Transverse colon (tissue), 4 donors: ENCODE measurements at regions not wholly inside any gene's neighbourhood (a gene's known extent, or its start where the extent isn't known, plus 50 kb on each side); places are given as distances from the start of the nearest gene placed in this dataset.

ENCODE experiments used
- DNase-seq: peaks from one replicate; pipeline ENCODE4 v3.0.0-alpha.2; 2019
- H3K27ac ChIP-seq, 4 donors: fragments of 200-600 bp; sonication (generic); 2 replicates each; pipeline ENCODE4 v1.5.1; 2016 to 2018; ENCODE audit warnings: inconsistent platforms in 4 of 4
- H3K27me3 ChIP-seq: fragments of 200-600 bp; sonication (generic); 2 replicates; pipeline ENCODE4 v1.5.1; 2017; ENCODE audit warnings: inconsistent platforms
- H3K36me3 ChIP-seq, 4 donors: fragments of 200-600 bp; sonication (generic); 2 replicates each; pipeline ENCODE4 v1.5.1; 2017 to 2019; ENCODE audit warnings: inconsistent platforms in 4 of 4
- H3K4me1 ChIP-seq, 4 donors: fragments of 200-600 bp; sonication (generic); 2 replicates each; pipeline ENCODE4 v1.5.1; 2017 to 2020; ENCODE audit warnings: inconsistent platforms in 4 of 4
- H3K4me3 ChIP-seq, 4 donors: fragments of 200-600 bp; sonication (generic); 1 replicate in 1 of 4; 2 replicates in 3 of 4; pipeline versions ENCODE4 v1.5.1 to v1.6.1; 2017 to 2019; ENCODE audit warnings: inconsistent platforms in 4 of 4
- H3K9me3 ChIP-seq, 2 donors: fragments of 200-600 bp; sonication (generic); 2 replicates each; pipeline ENCODE4 v1.5.1; 2017 to 2019; ENCODE audit warnings: inconsistent platforms in 2 of 2
- CTCF ChIP-seq, 5 experiments: fragments of 200-600 bp in 3 of 5; fragments of 450-650 bp in 2 of 5; sonication (generic) in 3 of 5; IDR thresholded peaks; 1 replicate in 2 of 5; 2 replicates in 3 of 5; pipeline ENCODE4 v1.5.1; 2016 to 2017; ENCODE audit warnings: antibody characterized with exemption in 5 of 5, inconsistent platforms in 3 of 5, mild to moderate bottlenecking in 2 of 5, moderate library complexity in 1 of 5
- EP300 ChIP-seq: sonication (generic); formaldehyde crosslinking; IDR thresholded peaks from one replicate; pipeline ENCODE4 v1.6.1; 2017; ENCODE audit warnings: antibody characterized with exemption, low read depth
- POLR2A ChIP-seq: fragments of 450-650 bp; IDR thresholded peaks from one replicate; pipeline ENCODE4 v1.6.1; 2016; ENCODE audit warnings: antibody characterized with exemption, mild to moderate bottlenecking, moderate library complexity
- POLR2AphosphoS5 ChIP-seq, 3 donors: sonication (generic); formaldehyde crosslinking; IDR thresholded peaks; one replicate each; pipeline ENCODE4 v1.6.1; 2016; ENCODE audit warnings: antibody characterized with exemption in 3 of 3
- WGBS, 2 donors: methylation state at CpG; one replicate each; pipeline ENCODE4 v1.1.5; 2018; ENCODE audit warnings: low coverage in 1 of 2; 5-methylcytosine and 5-hydroxymethylcytosine counted together
- in situ Hi-C, 4 donors: fragments of 200-750 bp; cut with MboI; loops; one replicate each; pipeline versions ENCODE4 v1.15.0 to v1.15.1; 2017; ENCODE audit warnings: low sequenced_read_pairs in 3 of 4, low pct_ligation_motif_present in 1 of 4, low pct_unique_long_range_greater_than_20kb in 1 of 4
- intact Hi-C: fragments of 100-400 bp; cut with DNase I; formaldehyde crosslinking; loops from one replicate; pipeline ENCODE4 v1.15.1; 2023; ENCODE audit warnings: low total_unique reads

GRCh38 chr16:50425648-50426047, 56.9 kb upstream of the BRD7 start:
- Histone ChIP-seq H3K27ac (no peak overlapping the region), H3K4me3 (no peak overlapping the region), H3K9me3 (no peaks in the 10 kb centered on the region), H3K27me3 (no peaks in the 10 kb centered on the region), H3K4me1 (no peaks in the 10 kb centered on the region), H3K36me3 (no peaks in the 10 kb centered on the region)
- DNase-seq = no peak
- in situ Hi-C loops = no loop called here
- intact Hi-C loops = no loop called here
- WGBS, 2 donors = 53% methylated on average over 8 of the region's 8 CpGs; no CpG with 5 or more reads in 1 of the 2 donors
- TF ChIP-seq POLR2AphosphoS5 (IDR thresholded peaks at IDR 0.05) = no peak
- no peak for TF ChIP-seq CTCF (IDR thresholded peaks at IDR 0.05)
- TF ChIP-seq POLR2A = no peak
- no peak for TF ChIP-seq EP300

GRCh38 chr16:50425044-50425443, 56.3 kb upstream of the BRD7 start:
- in situ Hi-C loops = no loop called here
- WGBS, 2 donors = 68 to 89% methylated on average over 2 to 3 of the region's 3 CpGs

GRCh38 chr16:50422926-50423325, 54.1 kb upstream of the BRD7 start:
- Histone ChIP-seq H3K4me3 (no peak overlapping the region), H3K27ac (no peak overlapping the region), H3K9me3 (peaks cover 11 to 21% of the 10 kb centered on the region in 2 donors), H3K36me3 (no peaks in the 10 kb centered on the region), H3K4me1 (no peaks in the 10 kb centered on the region), H3K27me3 (no peaks in the 10 kb centered on the region)
- no peak for TF ChIP-seq CTCF (IDR thresholded peaks at IDR 0.05)
- TF ChIP-seq POLR2A = no peak
- no peak for TF ChIP-seq EP300
- no peak for TF ChIP-seq POLR2AphosphoS5 (IDR thresholded peaks at IDR 0.05)
- 88% methylated on average over 1 of the region's 1 CpG; no CpG with 5 or more reads in 1 of the 2 donors for WGBS, 2 donors
- intact Hi-C loops (loop anchor here (5.0 kb wide), 1 partner anchor 729 kb away; the partner anchor contains the start of gene SALL1), in situ Hi-C loops (no loop called here)
- no peak for DNase-seq

More at GRCh38 chr16:50425044-50425443, 56.3 kb upstream of the BRD7 start:
- Histone ChIP-seq H3K4me1 (no peaks in the 10 kb centered on the region), H3K27me3 (no peaks in the 10 kb centered on the region), H3K4me3 (no peak overlapping the region), H3K27ac (no peak overlapping the region), H3K36me3 (no peaks in the 10 kb centered on the region), H3K9me3 (peaks cover under 1 to 3% of the 10 kb centered on the region in 2 donors)
- TF ChIP-seq EP300 (no peak), POLR2AphosphoS5 (IDR thresholded peaks at IDR 0.05) (no peak), CTCF (IDR thresholded peaks at IDR 0.05) (no peak), POLR2A (no peak)
- DNase-seq = no peak
- intact Hi-C loops = no loop called here

GRCh38 chr16:50419116-50419515, 50.3 kb upstream of the BRD7 start:
- in situ Hi-C loops = no loop called here
- Histone ChIP-seq H3K9me3 (peaks cover 19 to 35% of the 10 kb centered on the region in 2 donors), H3K4me3 (no peak overlapping the region), H3K27ac (no peak overlapping the region), H3K36me3 (no peaks in the 10 kb centered on the region), H3K4me1 (no peaks in the 10 kb centered on the region), H3K27me3 (no peaks in the 10 kb centered on the region)
- TF ChIP-seq EP300 (no peak), POLR2AphosphoS5 (IDR thresholded peaks at IDR 0.05) (no peak), CTCF (IDR thresholded peaks at IDR 0.05) (no peak), POLR2A (no peak)
- no peak for DNase-seq
- intact Hi-C loops = no loop called here
